NCI-H524 (cell line): ENCODE measurements at regions not wholly inside any gene's neighbourhood (a gene's known extent, or its start where the extent isn't known, plus 50 kb on each side); places are given as distances from the start of the nearest gene placed in this dataset.

Source experiments
- DNase-seq, 2 experiments: peaks; one replicate each; lab custom pipeline; 2025; lab: John Stamatoyannopoulos, UW

DNA sequence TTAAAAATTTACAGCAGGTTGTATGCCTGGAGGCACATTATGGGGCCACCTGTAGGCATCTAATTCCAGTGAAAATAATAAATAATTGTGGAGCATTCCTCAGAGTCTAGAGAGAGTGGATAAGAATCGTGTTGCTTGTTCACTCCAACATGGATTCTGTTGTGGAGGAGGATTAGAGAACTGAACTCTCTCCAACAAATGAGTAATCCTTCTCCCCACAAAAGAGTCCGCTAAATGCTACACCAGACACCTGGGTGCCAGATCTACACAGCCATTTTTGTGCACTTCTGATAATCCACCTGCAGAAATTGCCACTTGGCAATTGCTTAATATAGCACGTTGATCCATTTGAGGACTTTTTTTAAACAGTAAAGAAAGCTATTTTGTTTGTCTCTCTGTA, 113.7 kb upstream of the DPYD start:
- DNase-seq = peak in 1 of 2 experiments; percentile 49

DNA sequence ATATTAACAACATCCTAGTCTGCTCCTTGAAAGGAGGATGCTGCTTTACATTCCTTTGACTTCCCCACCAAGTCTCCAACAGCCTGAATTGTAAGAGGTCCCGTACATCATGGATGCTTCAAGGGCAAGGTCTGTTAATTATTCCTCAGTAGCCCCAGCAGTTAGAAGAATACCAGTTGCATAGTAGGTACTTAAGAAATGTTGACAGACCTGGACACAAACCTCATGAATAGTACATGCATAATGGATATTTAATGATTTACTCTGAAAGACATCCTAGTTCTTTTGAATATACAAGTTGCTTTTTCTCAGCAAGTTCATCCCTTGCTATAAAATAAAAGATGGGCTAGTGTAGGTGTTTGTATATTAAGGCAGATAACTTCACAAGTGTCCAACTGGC, 112.1 kb upstream of the DPYD start:
- DNase-seq = no peak

DNA sequence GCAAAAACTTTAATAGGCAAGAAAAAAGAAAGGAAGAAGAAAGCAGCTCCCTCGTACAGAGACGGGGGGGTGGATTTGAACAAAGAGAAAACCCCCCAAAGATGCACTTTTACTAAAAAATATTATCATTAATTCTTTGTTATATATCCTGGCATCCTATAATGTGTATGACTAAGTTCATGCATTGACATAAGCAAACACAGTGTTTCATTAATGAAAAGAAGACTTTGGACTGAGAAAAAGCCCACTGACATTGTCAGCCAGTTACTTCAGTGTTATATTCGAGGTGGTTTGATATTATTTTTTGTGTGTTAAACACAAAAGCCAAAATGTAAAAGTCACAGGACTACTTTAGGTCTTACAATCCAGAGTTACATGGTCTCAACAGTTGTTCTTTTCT, 110.1 kb upstream of the DPYD start:
- DNase-seq = no peak

- no peak for DNase-seq
Observed at GRCh38 chr1:98030483-98030882, 109.6 kb upstream of the DPYD start.

- no peak for DNase-seq
Observed at GRCh38 chr1:98028800-98029199, 108.0 kb upstream of the DPYD start.

DNA sequence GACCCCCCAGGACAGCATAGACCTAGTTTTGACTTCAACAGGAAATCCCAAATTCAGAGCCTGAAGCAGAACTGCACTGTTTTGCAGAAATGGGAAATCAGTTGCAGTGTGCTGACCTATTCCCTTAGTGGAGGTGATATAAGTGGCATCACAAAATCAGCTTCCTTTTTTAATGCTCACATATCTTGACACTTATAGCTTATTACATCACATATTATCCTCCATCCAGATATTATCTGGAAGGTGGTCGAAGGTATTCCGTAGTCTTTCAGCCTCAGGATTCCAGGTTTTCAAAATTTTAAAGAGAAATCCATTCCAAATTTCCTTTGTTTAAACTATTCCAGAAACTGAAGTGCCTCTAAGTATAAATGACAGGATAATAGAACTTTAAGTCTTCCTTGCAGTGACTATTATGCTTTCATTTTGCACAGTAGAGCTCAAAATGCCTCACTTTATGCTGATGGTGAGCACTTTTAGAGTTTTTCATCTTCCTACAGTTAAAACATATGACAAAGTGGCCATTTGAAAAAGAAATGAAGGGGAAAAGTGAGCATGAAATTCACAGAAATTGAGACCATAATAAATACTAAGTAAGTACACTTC, 106.4 kb upstream of the DPYD start:
- DNase-seq = no peak

GRCh38 chr1:98025858-98026257, 105.0 kb upstream of the DPYD start:
- DNase-seq = no peak

- peak; percentile 59 to 89 for DNase-seq
Observed at GRCh38 chr1:98021126-98021525, 100.3 kb upstream of the DPYD start.

- no peak for DNase-seq
Observed at GRCh38 chr1:98019747-98020146, 98.9 kb upstream of the DPYD start.

DNA sequence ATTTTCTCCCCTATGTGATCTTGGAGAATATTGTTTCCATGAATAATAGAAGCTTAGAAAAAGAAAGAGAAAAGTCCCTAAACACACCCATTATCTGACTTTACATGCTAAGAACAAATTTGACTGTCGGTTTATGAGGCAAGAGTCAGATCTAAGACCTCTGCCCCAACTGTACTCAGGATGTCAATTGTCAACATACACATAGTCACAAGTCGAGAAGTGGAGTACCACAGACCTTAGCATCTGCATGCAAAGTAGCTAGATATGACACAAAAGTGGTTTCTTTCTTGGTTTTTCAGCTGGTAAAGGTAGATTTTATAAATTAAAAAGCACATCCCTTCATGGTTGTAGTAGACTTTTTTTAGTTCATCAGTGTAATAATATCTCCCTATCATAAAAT, 97.2 kb upstream of the DPYD start:
- no peak for DNase-seq

GRCh38 chr1:98017184-98017583, 96.3 kb upstream of the DPYD start:
- DNase-seq = no peak

DNA sequence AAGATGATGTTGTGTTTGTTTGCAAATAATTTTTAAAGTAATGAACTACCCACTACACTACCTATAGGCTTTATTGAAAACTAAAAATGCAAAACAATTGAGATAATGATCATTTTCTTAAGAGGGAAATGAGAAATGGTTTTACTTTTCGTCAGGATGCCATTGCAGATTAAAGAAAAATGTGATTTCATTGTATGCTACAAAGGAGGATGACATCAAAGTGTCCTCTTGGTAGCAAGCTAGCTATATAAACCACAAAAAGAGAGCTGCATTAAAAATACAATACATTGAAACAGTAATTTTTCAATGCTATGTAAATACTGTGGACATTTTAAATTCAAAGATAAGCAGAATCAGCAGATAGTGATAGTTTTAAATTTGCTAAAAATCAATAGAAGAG, 87.5 kb upstream of the DPYD start:
- DNase-seq = no peak

GRCh38 chr1:98005326-98006010, 84.6 kb upstream of the DPYD start:
- no peak for DNase-seq

DNA sequence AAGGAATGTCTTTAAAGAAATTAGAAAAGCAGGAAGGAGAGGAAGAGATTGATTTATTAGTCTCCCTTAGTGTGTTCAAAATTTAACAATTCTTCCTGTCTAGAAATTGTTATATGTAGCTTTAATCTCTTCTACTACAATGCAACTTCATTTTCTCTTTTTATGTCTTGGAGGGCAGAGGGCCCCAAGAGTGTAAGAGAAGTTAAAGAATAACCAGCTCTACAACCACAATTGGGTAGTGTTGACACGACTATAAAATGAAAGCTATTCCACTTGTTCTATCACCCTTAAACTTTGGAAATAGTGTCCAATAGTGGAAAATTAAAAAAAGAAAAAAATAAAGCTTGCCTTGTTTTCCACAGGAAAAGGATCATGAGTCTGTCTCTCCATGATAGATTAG, 82.6 kb upstream of the DPYD start:
- DNase-seq = no peak

DNA sequence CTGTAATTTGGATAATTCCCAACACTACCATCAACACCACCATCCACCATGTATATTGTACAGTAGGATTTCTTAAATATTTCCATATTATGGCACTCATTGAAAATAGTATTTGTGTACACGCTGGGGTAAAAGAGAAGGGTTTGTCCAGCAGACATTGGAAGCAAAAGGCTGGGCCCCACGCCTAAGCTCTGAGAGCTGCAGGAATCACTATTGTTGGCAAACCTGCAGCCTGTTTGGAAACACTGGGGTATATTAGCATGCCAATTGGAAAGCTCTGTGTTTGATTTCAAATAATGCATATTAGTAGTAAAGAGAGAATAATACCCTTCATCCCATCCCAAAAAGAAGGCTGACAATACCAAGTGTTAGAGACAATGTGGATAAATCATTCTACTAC, 81.5 kb upstream of the DPYD start:
- no peak for DNase-seq

DNA sequence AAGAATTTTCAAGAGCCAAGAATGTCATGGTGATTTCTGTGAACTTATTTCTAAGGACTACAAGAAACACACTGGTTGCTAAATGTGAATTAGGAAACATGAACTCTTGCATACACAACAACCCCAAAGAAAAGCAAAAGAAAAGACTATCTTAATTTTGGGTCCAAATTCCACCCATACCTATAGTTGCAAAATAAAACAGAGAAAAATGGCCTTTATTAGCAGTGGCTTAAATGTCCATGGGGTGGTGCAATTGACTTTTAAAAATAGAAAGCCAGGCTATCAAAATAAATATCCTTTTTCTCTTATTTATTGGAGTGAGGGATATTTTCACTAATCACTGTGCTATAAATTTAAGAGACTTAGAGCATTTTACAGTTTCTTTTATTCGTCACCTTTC, 80.9 kb upstream of the DPYD start:
- DNase-seq = no peak

GRCh38 chr1:97999320-97999719, 78.5 kb upstream of the DPYD start:
- DNase-seq = no peak

GRCh38 chr1:97996880-97997279, 76.0 kb upstream of the DPYD start:
- no peak for DNase-seq

GRCh38 chr1:97989094-97989680, 68.4 kb upstream of the DPYD start:
- DNase-seq = no peak

GRCh38 chr1:97986041-97987005, 65.5 kb upstream of the DPYD start:
- no peak for DNase-seq

- no peak for DNase-seq
Observed at GRCh38 chr1:97983126-97983525, 62.3 kb upstream of the DPYD start.

- DNase-seq = no peak
Observed at GRCh38 chr1:97980530-97980929, 59.7 kb upstream of the DPYD start.

GRCh38 chr1:97976801-97977200, 56.0 kb upstream of the DPYD start:
- DNase-seq = peak; percentile 21 to 81
